ENCODE measurements at regions not wholly inside any gene's neighbourhood (a gene's known extent, or its start where the extent isn't known, plus 50 kb on each side); places are given as distances from the start of the nearest gene placed in this dataset.
A peak's percentile ranks its signal among the peaks of the same experiment; 100 is the strongest.

- Histone ChIP-seq H3K4me1 (ENCODE audit: control insufficient read depth, insufficient read depth, low read length) (no peaks in the 10 kb centered on the region), H3K27me3 (ENCODE audit: control insufficient read depth, insufficient read depth, low read length) (no peaks in the 10 kb centered on the region), H3K36me3 (ENCODE audit: control insufficient read depth, insufficient read depth, low read length) (no peaks in the 10 kb centered on the region), H3K27ac (ENCODE audit: low read length) (no peak overlapping the region), H3K4me3 (ENCODE audit: low read length) (no peak overlapping the region), H3K9me3 (ENCODE audit: control insufficient read depth, insufficient read depth, low read length) (no peaks in the 10 kb centered on the region)
- Mint-ChIP-seq H3K36me3 (no peaks in the 10 kb centered on the region), H3K4me1 (no peaks in the 10 kb centered on the region), H3K27me3 (ENCODE audit: low read depth in 2 of 2) (peaks cover 6 to 7% of the 10 kb centered on the region in 2 donors), H3K9me3 (no peaks in the 10 kb centered on the region), H3K4me3 (no peak overlapping the region), H3K27ac (no peak overlapping the region)
- 78% methylated on average over 9 of the region's 9 CpGs for WGBS (ENCODE audit: insufficient coverage)
- DNase-seq = no peak
- peak in 1 of 3 donors; percentile 17 for ATAC-seq
- TF ChIP-seq, protein P1, sequence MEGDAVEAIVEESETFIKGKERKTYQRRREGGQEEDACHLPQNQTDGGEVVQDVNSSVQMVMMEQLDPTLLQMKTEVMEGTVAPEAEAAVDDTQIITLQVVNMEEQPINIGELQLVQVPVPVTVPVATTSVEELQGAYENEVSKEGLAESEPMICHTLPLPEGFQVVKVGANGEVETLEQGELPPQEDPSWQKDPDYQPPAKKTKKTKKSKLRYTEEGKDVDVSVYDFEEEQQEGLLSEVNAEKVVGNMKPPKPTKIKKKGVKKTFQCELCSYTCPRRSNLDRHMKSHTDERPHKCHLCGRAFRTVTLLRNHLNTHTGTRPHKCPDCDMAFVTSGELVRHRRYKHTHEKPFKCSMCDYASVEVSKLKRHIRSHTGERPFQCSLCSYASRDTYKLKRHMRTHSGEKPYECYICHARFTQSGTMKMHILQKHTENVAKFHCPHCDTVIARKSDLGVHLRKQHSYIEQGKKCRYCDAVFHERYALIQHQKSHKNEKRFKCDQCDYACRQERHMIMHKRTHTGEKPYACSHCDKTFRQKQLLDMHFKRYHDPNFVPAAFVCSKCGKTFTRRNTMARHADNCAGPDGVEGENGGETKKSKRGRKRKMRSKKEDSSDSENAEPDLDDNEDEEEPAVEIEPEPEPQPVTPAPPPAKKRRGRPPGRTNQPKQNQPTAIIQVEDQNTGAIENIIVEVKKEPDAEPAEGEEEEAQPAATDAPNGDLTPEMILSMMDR (IDR thresholded peaks at IDR 0.05) = no peak
- intact Hi-C loops (cut with micrococcal nuclease) = no loop called here
Measured at GRCh38 chr9:91500509-91501014, 76.9 kb upstream of the NFIL3 start.

GRCh38 chr9:91496351-91496750 lies 72.7 kb upstream of the NFIL3 start:
- TF ChIP-seq, protein P1 (IDR thresholded peaks at IDR 0.05) = no peak
- no peak overlapping the region for H3K4me3 Mint-ChIP-seq
- Histone ChIP-seq H3K4me3 (ENCODE audit: low read length) (no peak overlapping the region), H3K9me3 (ENCODE audit: control insufficient read depth, insufficient read depth, low read length) (no peaks in the 10 kb centered on the region), H3K36me3 (ENCODE audit: control insufficient read depth, insufficient read depth, low read length) (no peaks in the 10 kb centered on the region), H3K4me1 (ENCODE audit: control insufficient read depth, insufficient read depth, low read length) (no peaks in the 10 kb centered on the region), H3K27me3 (ENCODE audit: control insufficient read depth, insufficient read depth, low read length) (no peaks in the 10 kb centered on the region), H3K27ac (ENCODE audit: low read length) (no peak overlapping the region)
- intact Hi-C loops (cut with micrococcal nuclease) = no loop called here
- WGBS (ENCODE audit: insufficient coverage) = 91% methylated on average over 7 of the region's 7 CpGs
- no peaks in the 10 kb centered on the region for H3K36me3 Mint-ChIP-seq
- no peaks in the 10 kb centered on the region for H3K4me1 Mint-ChIP-seq
- H3K27me3 Mint-ChIP-seq (ENCODE audit: low read depth in 2 of 2) = peaks cover 7 to 9% of the 10 kb centered on the region in 2 donors
- ATAC-seq (no peak), DNase-seq (no peak)
- H3K27ac Mint-ChIP-seq = no peak overlapping the region
- no peaks in the 10 kb centered on the region for H3K9me3 Mint-ChIP-seq

GRCh38 chr9:91495450-91495849 lies 71.8 kb upstream of the NFIL3 start:
- DNase-seq (no peak), ATAC-seq (no peak)
- H3K27ac ChIP-seq (ENCODE audit: low read length) = no peak overlapping the region
- H3K4me3 ChIP-seq (ENCODE audit: low read length) = no peak overlapping the region
- Mint-ChIP-seq H3K4me3 (no peak overlapping the region), H3K9me3 (no peaks in the 10 kb centered on the region), H3K27ac (no peak overlapping the region), H3K36me3 (no peaks in the 10 kb centered on the region), H3K4me1 (no peaks in the 10 kb centered on the region), H3K27me3 (ENCODE audit: low read depth in 2 of 2) (peaks cover 3 to 7% of the 10 kb centered on the region in 2 donors)
- no peaks in the 10 kb centered on the region for H3K36me3 ChIP-seq (ENCODE audit: control insufficient read depth, insufficient read depth, low read length)
- H3K4me1 ChIP-seq (ENCODE audit: control insufficient read depth, insufficient read depth, low read length) = no peaks in the 10 kb centered on the region
- H3K9me3 ChIP-seq (ENCODE audit: control insufficient read depth, insufficient read depth, low read length) = no peaks in the 10 kb centered on the region
- 77% methylated on average over 2 of the region's 4 CpGs for WGBS (ENCODE audit: insufficient coverage)
- TF ChIP-seq, protein P1 (IDR thresholded peaks at IDR 0.05) = no peak
- no peaks in the 10 kb centered on the region for H3K27me3 ChIP-seq (ENCODE audit: control insufficient read depth, insufficient read depth, low read length)
- intact Hi-C loops (cut with micrococcal nuclease) = no loop called here

DNA sequence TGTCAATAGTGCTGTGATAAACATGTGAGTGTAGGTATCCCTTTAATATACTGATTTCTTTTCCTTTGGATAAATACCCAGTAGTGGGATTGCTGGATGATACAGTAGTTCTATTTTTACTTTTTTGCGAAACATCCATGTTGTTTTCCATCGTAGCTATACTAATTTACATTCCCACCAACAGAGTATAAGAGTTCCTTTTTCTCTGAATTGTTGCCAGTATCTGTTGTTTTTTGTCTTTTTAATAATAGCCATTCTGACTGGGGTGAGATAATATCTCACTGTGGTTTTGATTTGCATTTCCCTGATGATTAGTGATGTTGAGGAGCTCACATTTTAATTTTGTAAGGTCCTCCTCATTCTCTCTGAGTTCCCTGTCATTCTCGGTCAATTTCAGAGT lies 71.1 kb upstream of the NFIL3 start:
- intact Hi-C loops (cut with micrococcal nuclease) = no loop called here
- H3K9me3 Mint-ChIP-seq = no peaks in the 10 kb centered on the region
- H3K4me3 ChIP-seq (ENCODE audit: low read length) = no peak overlapping the region

More for the DNA sequence above, 71.1 kb upstream of the NFIL3 start:
- Histone ChIP-seq H3K27ac (ENCODE audit: low read length) (no peak overlapping the region), H3K9me3 (ENCODE audit: control insufficient read depth, insufficient read depth, low read length) (no peaks in the 10 kb centered on the region), H3K4me1 (ENCODE audit: control insufficient read depth, insufficient read depth, low read length) (no peaks in the 10 kb centered on the region), H3K27me3 (ENCODE audit: control insufficient read depth, insufficient read depth, low read length) (no peaks in the 10 kb centered on the region), H3K36me3 (ENCODE audit: control insufficient read depth, insufficient read depth, low read length) (no peaks in the 10 kb centered on the region)
- no peaks in the 10 kb centered on the region for H3K36me3 Mint-ChIP-seq
- no peak overlapping the region for H3K4me3 Mint-ChIP-seq
- no peak for DNase-seq
- peaks cover 3 to 7% of the 10 kb centered on the region in 2 donors for H3K27me3 Mint-ChIP-seq (ENCODE audit: low read depth in 2 of 2)
- H3K4me1 Mint-ChIP-seq = peaks cover 4% of the 10 kb centered on the region in 2 donors
- 100% methylated on average over 1 of the region's 3 CpGs for WGBS (ENCODE audit: insufficient coverage)
- no peak overlapping the region for H3K27ac Mint-ChIP-seq
- TF ChIP-seq, protein P1 (IDR thresholded peaks at IDR 0.05) = no peak
- no peak for ATAC-seq

Data from natural killer cell (primary cell).